ENCODE measurements at regions not wholly inside any gene's neighbourhood (a gene's known extent, or its start where the extent isn't known, plus 50 kb on each side); places are given as distances from the start of the nearest gene placed in this dataset.

GRCh38 chr5:2805080-2805479, 53.6 kb upstream of the IRX2 start:
- TF ChIP-seq CTCF (IDR thresholded peaks at IDR 0.05) = no peak

GRCh38 chr5:2803751-2804150, 52.3 kb upstream of the IRX2 start:
- TF ChIP-seq CTCF (IDR thresholded peaks at IDR 0.05) = no peak

GRCh38 chr5:2802693-2803365, 51.4 kb upstream of the IRX2 start:
- TF ChIP-seq CTCF (IDR thresholded peaks at IDR 0.05) = no peak

- no peak for TF ChIP-seq CTCF (IDR thresholded peaks at IDR 0.05)
Observed at GRCh38 chr5:2801577-2802525, 50.4 kb upstream of the IRX2 start.

All from LNCAP (cell line).